ENCODE measurements at regions not wholly inside any gene's neighbourhood (a gene's known extent, or its start where the extent isn't known, plus 50 kb on each side); places are given as distances from the start of the nearest gene placed in this dataset.

DNA sequence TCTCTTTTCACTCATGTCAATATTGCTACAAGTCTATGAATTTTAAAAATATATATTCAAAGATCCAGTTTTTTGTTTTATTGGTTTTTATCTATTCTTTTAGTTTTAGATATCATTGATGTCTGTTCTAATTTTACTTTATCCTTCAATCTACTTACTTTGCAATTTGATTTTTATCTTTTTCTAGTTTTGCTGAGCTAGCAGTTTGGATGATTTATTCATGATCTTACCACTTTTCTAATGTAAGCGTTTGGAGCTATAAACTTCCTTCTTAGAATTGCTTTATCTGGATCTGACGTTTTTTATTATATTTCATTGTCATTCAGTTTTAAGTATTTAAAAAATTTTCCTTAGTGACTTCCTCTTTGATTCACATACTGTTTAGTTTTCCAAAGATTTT lies 664.5 kb upstream of the VSTM2A start:
- no TSS peak for BruUV-seq (replicated peaks)
- no peak overlapping the region for H3K9ac ChIP-seq (ENCODE audit: low read length)
- H4K20me1 ChIP-seq (ENCODE audit: insufficient read depth), result no peaks in the 10 kb centered on the region
- no peaks in the 10 kb centered on the region for H3K4me1 ChIP-seq (ENCODE audit: control insufficient read depth in 1 of 2, insufficient read depth in 2 of 2, low read length in 2 of 2)
- H3K27me3 ChIP-seq (ENCODE audit: insufficient read depth, low read length), result no peaks in the 10 kb centered on the region
- H2AFZ ChIP-seq (ENCODE audit: low read depth, low read length, poor library complexity, severe bottlenecking), result no peak overlapping the region
- POLR2A ChIA-PET, result no interaction called here
- H3K36me3 ChIP-seq (ENCODE audit: control insufficient read depth in 1 of 2, insufficient read depth in 2 of 2, low read length in 2 of 2), result no peaks in the 10 kb centered on the region
- CTCF ChIA-PET, result no interaction called here
- intact Hi-C loops (cut with micrococcal nuclease), result no loop called here
- peaks cover 4 to 10% of the 10 kb centered on the region in 2 experiments; a peak in 3 of 4 replicates for H3K9me3 ChIP-seq (ENCODE audit: control insufficient read depth in 1 of 2, insufficient read depth in 1 of 2, low read depth in 1 of 2, low read length in 2 of 2)
- no peak overlapping the region for H3K27ac ChIP-seq (ENCODE audit: low read depth, low read length)
- H3K4me2 ChIP-seq (ENCODE audit: low read length), result no peak overlapping the region
- no peaks in the 10 kb centered on the region for H3K9me2 ChIP-seq (ENCODE audit: insufficient read depth)
- no peak for ATAC-seq
- H3K79me2 ChIP-seq (ENCODE audit: insufficient read depth, low read length), result no peaks in the 10 kb centered on the region
- DNase-seq (ENCODE audit: low read depth, low spot score), result no peak
- RAD21 ChIA-PET (ENCODE audit: low non-redundant PET in 1 of 2, low total read pairs in 2 of 2, uncharacterized antibody in 2 of 2, unreplicated experiment in 2 of 2), result no interaction called here
- TF ChIP-seq, protein P1, sequence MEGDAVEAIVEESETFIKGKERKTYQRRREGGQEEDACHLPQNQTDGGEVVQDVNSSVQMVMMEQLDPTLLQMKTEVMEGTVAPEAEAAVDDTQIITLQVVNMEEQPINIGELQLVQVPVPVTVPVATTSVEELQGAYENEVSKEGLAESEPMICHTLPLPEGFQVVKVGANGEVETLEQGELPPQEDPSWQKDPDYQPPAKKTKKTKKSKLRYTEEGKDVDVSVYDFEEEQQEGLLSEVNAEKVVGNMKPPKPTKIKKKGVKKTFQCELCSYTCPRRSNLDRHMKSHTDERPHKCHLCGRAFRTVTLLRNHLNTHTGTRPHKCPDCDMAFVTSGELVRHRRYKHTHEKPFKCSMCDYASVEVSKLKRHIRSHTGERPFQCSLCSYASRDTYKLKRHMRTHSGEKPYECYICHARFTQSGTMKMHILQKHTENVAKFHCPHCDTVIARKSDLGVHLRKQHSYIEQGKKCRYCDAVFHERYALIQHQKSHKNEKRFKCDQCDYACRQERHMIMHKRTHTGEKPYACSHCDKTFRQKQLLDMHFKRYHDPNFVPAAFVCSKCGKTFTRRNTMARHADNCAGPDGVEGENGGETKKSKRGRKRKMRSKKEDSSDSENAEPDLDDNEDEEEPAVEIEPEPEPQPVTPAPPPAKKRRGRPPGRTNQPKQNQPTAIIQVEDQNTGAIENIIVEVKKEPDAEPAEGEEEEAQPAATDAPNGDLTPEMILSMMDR (IDR thresholded peaks at IDR 0.05 in 2 of 3, conservative IDR thresholded peaks at IDR 0.05 in 1 of 3; ENCODE audit: borderline replicate concordance in 1 of 3, insufficient read depth in 1 of 3, low read depth in 2 of 3, low read length in 2 of 3), result no peak
- TF ChIP-seq, protein P2, sequence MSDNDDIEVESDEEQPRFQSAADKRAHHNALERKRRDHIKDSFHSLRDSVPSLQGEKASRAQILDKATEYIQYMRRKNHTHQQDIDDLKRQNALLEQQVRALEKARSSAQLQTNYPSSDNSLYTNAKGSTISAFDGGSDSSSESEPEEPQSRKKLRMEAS (IDR thresholded peaks at IDR 0.05), result no peak
- TF ChIP-seq YY1 (IDR thresholded peaks at IDR 0.05; ENCODE audit: extremely low read depth, insufficient replicate concordance, low read depth, low read length), result no peak
- TF ChIP-seq SP1 (IDR thresholded peaks at IDR 0.05; ENCODE audit: low read depth), result no peak
- TF ChIP-seq JUND (IDR thresholded peaks at IDR 0.05), result no peak
- no peak for TF ChIP-seq CBX3 (IDR thresholded peaks at IDR 0.05; ENCODE audit: low read depth)
- TF ChIP-seq, protein P3, sequence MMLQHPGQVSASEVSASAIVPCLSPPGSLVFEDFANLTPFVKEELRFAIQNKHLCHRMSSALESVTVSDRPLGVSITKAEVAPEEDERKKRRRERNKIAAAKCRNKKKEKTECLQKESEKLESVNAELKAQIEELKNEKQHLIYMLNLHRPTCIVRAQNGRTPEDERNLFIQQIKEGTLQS (IDR thresholded peaks at IDR 0.05), result no peak
- TF ChIP-seq TCF7L2 (IDR thresholded peaks at IDR 0.05; ENCODE audit: borderline replicate concordance, extremely low read depth, insufficient read depth, insufficient read length), result no peak
- TF ChIP-seq ZNF274 (IDR thresholded peaks at IDR 0.05; ENCODE audit: low read depth, low read length), result no peak
- TF ChIP-seq RAD21 (IDR thresholded peaks at IDR 0.05; ENCODE audit: low read depth), result no peak
- TF ChIP-seq EZH2phosphoT487 (IDR thresholded peaks at IDR 0.05; ENCODE audit: borderline replicate concordance), result no peak
- no peak for TF ChIP-seq POLR2AphosphoS5 (IDR thresholded peaks at IDR 0.05; ENCODE audit: low read depth, low read length)
- no peak for TF ChIP-seq CEBPB (IDR thresholded peaks at IDR 0.05; ENCODE audit: low read depth)
- no peak for TF ChIP-seq ZFX (IDR thresholded peaks at IDR 0.05)
- TF ChIP-seq SRF (IDR thresholded peaks at IDR 0.05; ENCODE audit: low read depth), result no peak
- no peak for TF ChIP-seq SIN3A (IDR thresholded peaks at IDR 0.05; ENCODE audit: low read depth)
- no peak for TF ChIP-seq ELF1 (IDR thresholded peaks at IDR 0.05; ENCODE audit: borderline replicate concordance, low read depth)
- no peak for TF ChIP-seq EGR1 (IDR thresholded peaks at IDR 0.05; ENCODE audit: low read depth)
- TF ChIP-seq FOSL1 (IDR thresholded peaks at IDR 0.05; ENCODE audit: low read depth), result no peak
- no peak overlapping the region for H3K4me3 ChIP-seq (replicated peaks in 1 of 2; ENCODE audit: low read depth in 1 of 2, low read length in 2 of 2)

Data from HCT116 (cell line).